ENCODE measurements at regions not wholly inside any gene's neighbourhood (a gene's known extent, or its start where the extent isn't known, plus 50 kb on each side); places are given as distances from the start of the nearest gene placed in this dataset.

DNA sequence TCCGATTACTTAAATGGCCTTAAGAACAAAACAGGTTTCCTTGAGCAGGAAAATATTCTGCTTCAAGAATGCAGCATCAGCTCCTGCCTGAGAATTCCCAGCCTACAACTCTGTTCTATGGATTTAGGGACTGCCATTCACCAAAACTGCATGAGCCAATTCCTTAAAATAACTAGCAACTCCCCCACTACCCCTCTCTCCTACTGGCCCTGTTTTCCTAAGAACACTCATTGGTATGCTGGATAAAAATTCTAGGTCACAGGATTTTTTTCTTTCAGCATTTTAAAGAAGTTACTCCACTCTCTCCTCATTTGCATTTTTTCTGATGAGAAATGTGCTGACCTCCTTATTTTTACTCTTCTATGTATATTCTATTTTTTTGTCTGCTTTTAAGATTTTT lies 347.1 kb downstream of the IDS start:
- TF ChIP-seq, protein P1, sequence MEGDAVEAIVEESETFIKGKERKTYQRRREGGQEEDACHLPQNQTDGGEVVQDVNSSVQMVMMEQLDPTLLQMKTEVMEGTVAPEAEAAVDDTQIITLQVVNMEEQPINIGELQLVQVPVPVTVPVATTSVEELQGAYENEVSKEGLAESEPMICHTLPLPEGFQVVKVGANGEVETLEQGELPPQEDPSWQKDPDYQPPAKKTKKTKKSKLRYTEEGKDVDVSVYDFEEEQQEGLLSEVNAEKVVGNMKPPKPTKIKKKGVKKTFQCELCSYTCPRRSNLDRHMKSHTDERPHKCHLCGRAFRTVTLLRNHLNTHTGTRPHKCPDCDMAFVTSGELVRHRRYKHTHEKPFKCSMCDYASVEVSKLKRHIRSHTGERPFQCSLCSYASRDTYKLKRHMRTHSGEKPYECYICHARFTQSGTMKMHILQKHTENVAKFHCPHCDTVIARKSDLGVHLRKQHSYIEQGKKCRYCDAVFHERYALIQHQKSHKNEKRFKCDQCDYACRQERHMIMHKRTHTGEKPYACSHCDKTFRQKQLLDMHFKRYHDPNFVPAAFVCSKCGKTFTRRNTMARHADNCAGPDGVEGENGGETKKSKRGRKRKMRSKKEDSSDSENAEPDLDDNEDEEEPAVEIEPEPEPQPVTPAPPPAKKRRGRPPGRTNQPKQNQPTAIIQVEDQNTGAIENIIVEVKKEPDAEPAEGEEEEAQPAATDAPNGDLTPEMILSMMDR (IDR thresholded peaks at IDR 0.05) = no peak
- TF ChIP-seq POLR2A (IDR thresholded peaks at IDR 0.05) = no peak
